ENCODE measurements at regions not wholly inside any gene's neighbourhood (a gene's known extent, or its start where the extent isn't known, plus 50 kb on each side); places are given as distances from the start of the nearest gene placed in this dataset.

GRCh38 chr22:22713416-22713815 lies 69.0 kb downstream of the GGTLC2 start:
- Histone ChIP-seq H3K4me3 (no peak overlapping the region), H3K27me3 (ENCODE audit: low read depth) (no peaks in the 10 kb centered on the region), H3K9me3 (no peaks in the 10 kb centered on the region), H3K36me3 (no peaks in the 10 kb centered on the region), H3K4me1 (no peaks in the 10 kb centered on the region), H3K27ac (no peak overlapping the region)
- no peak for TF ChIP-seq CTCF (IDR thresholded peaks at IDR 0.05)
- DNase-seq: no peak
- intact Hi-C loops (cut with DNase I): no loop called here
- no peak for ATAC-seq

- TF ChIP-seq CTCF (IDR thresholded peaks at IDR 0.05): no peak
- ATAC-seq (peak; percentile 41 to 74), DNase-seq (no peak)
- Histone ChIP-seq H3K27me3 (ENCODE audit: low read depth) (no peaks in the 10 kb centered on the region), H3K4me1 (no peaks in the 10 kb centered on the region), H3K9me3 (no peaks in the 10 kb centered on the region), H3K4me3 (no peak overlapping the region), H3K27ac (no peak overlapping the region), H3K36me3 (no peaks in the 10 kb centered on the region)
- intact Hi-C loops (cut with DNase I): no loop called here
Measured at GRCh38 chr22:22714600-22715335, 70.4 kb downstream of the GGTLC2 start.

GRCh38 chr22:22716136-22716665 lies 71.8 kb downstream of the GGTLC2 start:
- Histone ChIP-seq H3K4me1 (peaks cover 7% of the 10 kb centered on the region), H3K36me3 (no peaks in the 10 kb centered on the region), H3K9me3 (no peaks in the 10 kb centered on the region), H3K27ac (no peak overlapping the region), H3K4me3 (no peak overlapping the region), H3K27me3 (ENCODE audit: low read depth) (no peaks in the 10 kb centered on the region)
- no peak for TF ChIP-seq CTCF (IDR thresholded peaks at IDR 0.05)
- ATAC-seq: no peak
- no peak for DNase-seq
- intact Hi-C loops (cut with DNase I): no loop called here

GRCh38 chr22:22717664-22718063 lies 73.2 kb downstream of the GGTLC2 start:
- no peaks in the 10 kb centered on the region for H3K9me3 ChIP-seq
- no peaks in the 10 kb centered on the region for H3K27me3 ChIP-seq (ENCODE audit: low read depth)
- DNase-seq (no peak), ATAC-seq (no peak)
- H3K4me3 ChIP-seq: no peak overlapping the region
- intact Hi-C loops (cut with DNase I): no loop called here
- no peaks in the 10 kb centered on the region for H3K36me3 ChIP-seq
- peaks cover 12% of the 10 kb centered on the region for H3K4me1 ChIP-seq
- no peak for TF ChIP-seq CTCF (IDR thresholded peaks at IDR 0.05)
- H3K27ac ChIP-seq: no peak overlapping the region

- TF ChIP-seq CTCF (IDR thresholded peaks at IDR 0.05): peak; percentile 59
- Histone ChIP-seq H3K4me3 (no peak overlapping the region), H3K27me3 (ENCODE audit: low read depth) (no peaks in the 10 kb centered on the region), H3K9me3 (no peaks in the 10 kb centered on the region), H3K36me3 (no peaks in the 10 kb centered on the region), H3K4me1 (peaks cover 12% of the 10 kb centered on the region), H3K27ac (peak overlapping the region; percentile 59)
- DNase-seq: no peak
- ATAC-seq: peak; percentile 85 to 87
- intact Hi-C loops (cut with DNase I): no loop called here
Measured at GRCh38 chr22:22720201-22720723, 75.8 kb downstream of the GGTLC2 start.
